ENCODE measurements at regions not wholly inside any gene's neighbourhood (a gene's known extent, or its start where the extent isn't known, plus 50 kb on each side); places are given as distances from the start of the nearest gene placed in this dataset.
"Not testable (repeated sequence)": the region's sequence is repeated elsewhere in the genome, so short reads cannot be mapped to it uniquely, and the experiment has no call there.

- DNase-seq (ENCODE audit: low read depth) = no peak
Observed at GRCh38 chr11:89545691-89546090, 54.5 kb upstream of the NOX4 start.

- DNase-seq (ENCODE audit: low read depth) = not testable (repeated sequence)
Observed at GRCh38 chr11:89555781-89556180, 64.6 kb upstream of the NOX4 start.

- DNase-seq (ENCODE audit: low read depth) = not testable (repeated sequence)
Observed at GRCh38 chr11:89556731-89557707, 65.8 kb upstream of the NOX4 start.

- not testable (repeated sequence) for DNase-seq (ENCODE audit: low read depth)
Observed at GRCh38 chr11:89560598-89560997, 69.4 kb upstream of the NOX4 start.

- not testable (repeated sequence) for DNase-seq (ENCODE audit: low read depth)
Observed at GRCh38 chr11:89562731-89563130, 71.6 kb upstream of the NOX4 start.

GRCh38 chr11:89566972-89567371, 75.8 kb upstream of the NOX4 start:
- no peak for DNase-seq (ENCODE audit: low read depth)

- DNase-seq (ENCODE audit: low read depth) = not testable (repeated sequence)
Observed at GRCh38 chr11:89569387-89569786, 78.2 kb upstream of the NOX4 start.

GRCh38 chr11:89571706-89572105, 80.5 kb upstream of the NOX4 start:
- not testable (repeated sequence) for DNase-seq (ENCODE audit: low read depth)

- DNase-seq (ENCODE audit: low read depth) = not testable (repeated sequence)
Observed at GRCh38 chr11:89575846-89576245, 84.7 kb upstream of the NOX4 start.

- not testable (repeated sequence) for DNase-seq (ENCODE audit: low read depth)
Observed at GRCh38 chr11:89577428-89577827, 86.3 kb upstream of the NOX4 start.

GRCh38 chr11:89583580-89583979, 92.4 kb upstream of the NOX4 start:
- no peak for DNase-seq (ENCODE audit: low read depth)

- DNase-seq (ENCODE audit: low read depth) = not testable (repeated sequence)
Observed at GRCh38 chr11:89585046-89585445, 93.9 kb upstream of the NOX4 start.

GRCh38 chr11:89585471-89585870, 94.3 kb upstream of the NOX4 start:
- not testable (repeated sequence) for DNase-seq (ENCODE audit: low read depth)

GRCh38 chr11:89589413-89589812, 98.2 kb upstream of the NOX4 start:
- not testable (repeated sequence) for DNase-seq (ENCODE audit: low read depth)

GRCh38 chr11:89590008-89590632, 98.9 kb upstream of the NOX4 start:
- not testable (repeated sequence) for DNase-seq (ENCODE audit: low read depth)

- not testable (repeated sequence) for DNase-seq (ENCODE audit: low read depth)
Observed at GRCh38 chr11:89601263-89601662, 108.8 kb upstream of the TRIM77 start.

- DNase-seq (ENCODE audit: low read depth) = no peak
Observed at GRCh38 chr11:89604281-89604680, 105.8 kb upstream of the TRIM77 start.

- DNase-seq (ENCODE audit: low read depth) = peak; percentile 7
Observed at GRCh38 chr11:89606845-89607244, 103.3 kb upstream of the TRIM77 start.

GRCh38 chr11:89607497-89607896, 102.6 kb upstream of the TRIM77 start:
- not testable (repeated sequence) for DNase-seq (ENCODE audit: low read depth)

GRCh38 chr11:89608234-89608966, 101.7 kb upstream of the TRIM77 start:
- no peak for DNase-seq (ENCODE audit: low read depth)

GRCh38 chr11:89612096-89612495, 98.0 kb upstream of the TRIM77 start:
- DNase-seq (ENCODE audit: low read depth) = no peak

- DNase-seq (ENCODE audit: low read depth) = no peak
Observed at GRCh38 chr11:89613911-89614310, 96.2 kb upstream of the TRIM77 start.

All from Daoy (cell line).